Omental fat pad (tissue), 3 donors: ENCODE measurements at regions not wholly inside any gene's neighbourhood (a gene's known extent, or its start where the extent isn't known, plus 50 kb on each side); places are given as distances from the start of the nearest gene placed in this dataset.

Experiments used
- ATAC-seq: fragments of 150-250 bp; one replicate; pipeline ENCODE4 v1.9.1; 2016; ENCODE audit warnings: mild to moderate bottlenecking, moderate library complexity; ENCODE audit not compliant: low FRiP score
- DNase-seq: peaks from one replicate; pipeline ENCODE4 v3.0.0-alpha.2; 2019; ENCODE audit warnings: low spot score
- TF ChIP-seq, protein P1 (sequence below), 3 donors: fragments of 450-650 bp; IDR thresholded peaks; one replicate each; pipeline ENCODE4 v1.5.1; 2016 to 2017; ENCODE audit warnings: antibody characterized with exemption in 3 of 3, mild to moderate bottlenecking in 3 of 3, moderate library complexity in 2 of 3

DNA sequence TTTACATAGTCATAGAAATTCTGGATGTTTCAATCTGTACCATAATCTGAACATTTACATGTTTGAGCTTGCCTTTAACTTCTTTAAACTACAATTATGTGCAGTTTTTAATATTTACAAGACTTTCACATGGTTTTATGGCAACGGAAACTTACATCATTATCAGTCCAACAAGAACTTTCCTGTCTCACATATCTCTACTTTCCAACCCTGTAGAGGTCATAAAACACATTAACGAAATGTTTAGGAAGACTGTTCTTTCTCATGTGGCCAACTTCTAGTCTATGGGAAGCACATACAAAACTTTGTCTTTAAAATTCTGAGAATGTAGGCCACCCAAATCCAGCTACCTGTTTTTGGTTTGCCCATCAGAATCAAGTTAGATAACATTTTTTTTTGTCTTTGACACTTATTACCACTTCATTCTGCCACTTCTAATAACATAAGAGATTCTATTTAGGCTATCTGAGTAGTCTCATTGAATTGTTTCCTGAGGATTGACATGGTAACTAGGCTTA lies 693.2 kb downstream of the KCNJ3 start:
- TF ChIP-seq, protein P1, sequence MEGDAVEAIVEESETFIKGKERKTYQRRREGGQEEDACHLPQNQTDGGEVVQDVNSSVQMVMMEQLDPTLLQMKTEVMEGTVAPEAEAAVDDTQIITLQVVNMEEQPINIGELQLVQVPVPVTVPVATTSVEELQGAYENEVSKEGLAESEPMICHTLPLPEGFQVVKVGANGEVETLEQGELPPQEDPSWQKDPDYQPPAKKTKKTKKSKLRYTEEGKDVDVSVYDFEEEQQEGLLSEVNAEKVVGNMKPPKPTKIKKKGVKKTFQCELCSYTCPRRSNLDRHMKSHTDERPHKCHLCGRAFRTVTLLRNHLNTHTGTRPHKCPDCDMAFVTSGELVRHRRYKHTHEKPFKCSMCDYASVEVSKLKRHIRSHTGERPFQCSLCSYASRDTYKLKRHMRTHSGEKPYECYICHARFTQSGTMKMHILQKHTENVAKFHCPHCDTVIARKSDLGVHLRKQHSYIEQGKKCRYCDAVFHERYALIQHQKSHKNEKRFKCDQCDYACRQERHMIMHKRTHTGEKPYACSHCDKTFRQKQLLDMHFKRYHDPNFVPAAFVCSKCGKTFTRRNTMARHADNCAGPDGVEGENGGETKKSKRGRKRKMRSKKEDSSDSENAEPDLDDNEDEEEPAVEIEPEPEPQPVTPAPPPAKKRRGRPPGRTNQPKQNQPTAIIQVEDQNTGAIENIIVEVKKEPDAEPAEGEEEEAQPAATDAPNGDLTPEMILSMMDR (IDR thresholded peaks at IDR 0.05), result no peak
- no peak for ATAC-seq
- no peak for DNase-seq

DNA sequence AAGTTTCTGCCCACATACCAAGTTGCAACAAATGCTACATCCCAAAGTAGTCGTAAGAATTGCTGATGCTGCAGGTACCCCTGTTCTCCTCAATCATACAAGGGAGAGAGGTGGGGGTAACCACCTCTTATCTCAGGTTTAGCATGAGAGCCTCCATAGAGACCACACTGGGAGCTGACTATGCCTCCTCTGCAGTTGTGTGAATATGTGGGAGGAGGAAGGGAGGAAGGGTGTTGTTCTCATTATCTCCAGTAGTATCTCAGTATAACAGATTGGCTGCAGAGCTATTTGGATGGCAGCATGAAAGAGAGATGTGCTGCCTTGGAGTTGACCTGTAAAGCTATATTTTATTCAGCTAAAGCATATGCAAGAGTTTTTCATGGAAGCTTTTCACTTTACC lies 690.7 kb downstream of the KCNJ3 start:
- TF ChIP-seq, protein P1 (IDR thresholded peaks at IDR 0.05), result no peak
- ATAC-seq, result no peak
- no peak for DNase-seq

DNA sequence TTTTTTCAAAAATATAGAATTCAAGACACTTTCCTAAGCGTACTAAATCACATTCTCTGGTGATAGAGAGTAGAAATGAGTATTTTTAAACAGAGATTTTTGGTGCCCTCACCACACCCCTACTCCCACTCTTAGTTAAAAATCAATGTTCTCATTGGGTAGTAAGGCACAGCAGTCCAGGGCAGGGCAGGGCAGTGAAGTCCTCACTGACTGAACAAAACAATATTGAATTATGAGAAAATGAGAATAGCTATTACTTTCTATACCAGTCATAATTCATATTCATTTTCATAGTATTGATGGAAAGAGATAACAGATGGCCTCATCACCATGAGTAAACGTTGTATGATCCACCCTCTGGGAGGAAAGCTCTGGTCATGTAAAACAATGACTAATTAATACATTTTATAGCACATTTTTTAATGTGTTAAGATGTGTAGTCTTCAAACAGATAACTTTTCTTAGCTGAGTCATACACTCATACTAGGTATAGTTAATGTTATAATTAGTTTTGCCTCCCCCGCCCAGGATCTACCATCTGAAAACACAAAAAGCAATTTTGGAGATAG lies 686.1 kb downstream of the KCNJ3 start:
- DNase-seq, result no peak
- TF ChIP-seq, protein P1 (IDR thresholded peaks at IDR 0.05), result no peak
- ATAC-seq, result no peak

DNA sequence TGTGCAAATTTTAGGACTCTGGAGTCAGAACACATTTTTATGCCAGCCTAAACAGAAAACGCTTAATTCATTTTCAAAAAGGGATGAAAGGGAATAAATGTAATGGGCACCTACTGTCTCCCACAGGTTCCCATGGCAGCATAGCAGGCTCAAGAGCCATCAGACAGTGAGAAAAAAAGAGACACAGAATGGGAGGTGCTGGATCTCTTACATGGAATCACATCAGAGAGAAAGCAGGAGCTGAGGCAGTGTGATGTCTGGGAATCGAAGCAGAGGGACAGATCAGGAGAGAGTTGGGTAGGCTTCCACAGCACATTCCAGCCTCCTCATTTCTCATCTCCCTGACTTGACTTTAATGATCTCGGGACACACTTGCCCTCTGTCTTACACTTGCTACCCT lies 684.3 kb downstream of the KCNJ3 start:
- ATAC-seq (no peak), DNase-seq (no peak)
- TF ChIP-seq, protein P1 (IDR thresholded peaks at IDR 0.05), result no peak

DNA sequence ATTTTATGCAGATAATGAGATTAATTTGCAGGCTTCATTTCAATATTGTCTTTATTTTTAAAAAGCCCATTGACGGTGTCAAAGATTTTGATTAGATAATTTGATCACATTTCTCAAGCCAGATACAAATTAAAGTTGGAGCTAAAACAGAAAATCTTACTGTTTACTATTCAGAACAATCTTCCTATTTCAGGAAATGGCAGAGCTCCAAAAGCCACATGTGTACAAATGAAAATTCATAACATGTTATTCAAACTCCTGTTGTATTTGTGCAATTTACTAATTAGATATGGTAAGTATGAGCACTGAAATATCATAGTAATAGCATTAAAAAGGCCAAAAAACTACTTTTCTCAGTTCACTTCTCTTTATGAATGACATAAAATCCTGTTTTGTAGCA lies 682.9 kb downstream of the KCNJ3 start:
- TF ChIP-seq, protein P1 (IDR thresholded peaks at IDR 0.05), result no peak
- ATAC-seq, result no peak
- DNase-seq, result no peak

DNA sequence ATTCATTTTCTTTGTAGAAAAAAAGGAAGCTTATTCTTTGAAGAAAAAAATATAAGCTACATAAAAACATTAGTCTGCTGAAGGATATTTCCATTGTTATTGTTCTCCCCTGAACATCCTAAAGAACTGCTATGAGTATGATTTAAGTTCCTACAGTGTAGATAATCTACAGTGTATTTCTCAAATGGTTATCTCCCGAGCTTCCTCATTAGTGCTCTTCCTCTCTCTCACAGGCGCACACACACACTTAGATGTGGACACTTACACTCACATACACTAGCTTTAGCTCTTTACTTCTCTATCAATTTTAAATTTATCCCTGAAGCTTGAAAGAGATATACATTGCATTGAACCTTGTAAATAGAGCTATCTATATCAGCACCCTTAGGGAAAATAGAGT lies 681.0 kb downstream of the KCNJ3 start:
- ATAC-seq (no peak), DNase-seq (no peak)
- TF ChIP-seq, protein P1 (IDR thresholded peaks at IDR 0.05), result no peak

DNA sequence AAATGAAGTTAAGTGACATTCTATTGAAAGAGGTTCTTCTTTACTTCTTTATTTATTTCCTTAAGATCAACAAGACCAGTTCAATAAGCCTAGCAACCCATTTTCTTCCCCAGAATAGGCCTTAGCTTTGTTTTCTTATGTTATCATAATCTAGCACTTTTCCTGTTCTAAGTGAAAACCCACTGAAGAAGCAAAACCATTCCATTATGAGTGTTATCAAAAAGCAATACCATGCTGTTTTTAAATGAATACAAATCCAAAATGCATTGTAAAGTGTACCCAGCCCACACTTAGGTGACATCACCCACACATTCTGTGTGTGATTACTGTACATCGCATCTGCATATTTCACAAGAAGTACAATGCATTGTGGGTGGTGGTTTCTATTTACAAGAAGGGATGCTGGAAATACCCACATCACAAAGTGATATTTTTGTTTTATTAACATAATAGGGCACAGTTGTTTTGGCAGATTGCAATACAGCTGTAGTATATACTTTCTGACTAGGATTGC lies 679.5 kb downstream of the KCNJ3 start:
- DNase-seq (no peak), ATAC-seq (no peak)
- TF ChIP-seq, protein P1 (IDR thresholded peaks at IDR 0.05), result no peak
